ENCODE measurements at regions not wholly inside any gene's neighbourhood (a gene's known extent, or its start where the extent isn't known, plus 50 kb on each side); places are given as distances from the start of the nearest gene placed in this dataset.

- TF ChIP-seq CTCF (IDR thresholded peaks at IDR 0.05; ENCODE audit: low read length, missing control alignments): no peak
- no peak for DNase-seq (ENCODE audit: low read depth)
- H3K4me3 ChIP-seq (replicated peaks; ENCODE audit: low read depth, low read length): no peak overlapping the region
Observed at GRCh38 chr1:212544110-212544509, 64.5 kb upstream of the ATF3 start.

- peak; percentile 78 for DNase-seq (ENCODE audit: low read depth)
- TF ChIP-seq CTCF (IDR thresholded peaks at IDR 0.05; ENCODE audit: low read length, missing control alignments): no peak
- H3K4me3 ChIP-seq (replicated peaks; ENCODE audit: low read depth, low read length): no peak overlapping the region
Observed at GRCh38 chr1:212545941-212546635, 62.5 kb upstream of the ATF3 start.

- TF ChIP-seq CTCF (IDR thresholded peaks at IDR 0.05; ENCODE audit: low read length, missing control alignments): no peak
- no peak for DNase-seq (ENCODE audit: low read depth)
Observed at GRCh38 chr1:212549503-212550017, 59.0 kb upstream of the ATF3 start.

GRCh38 chr1:212551929-212552328, 56.6 kb upstream of the ATF3 start:
- TF ChIP-seq CTCF (IDR thresholded peaks at IDR 0.05; ENCODE audit: low read length, missing control alignments): no peak
- no peak overlapping the region for H3K4me3 ChIP-seq (replicated peaks; ENCODE audit: low read depth, low read length)
- DNase-seq (ENCODE audit: low read depth): no peak

More at GRCh38 chr1:212549503-212550017, 59.0 kb upstream of the ATF3 start:
- no peak overlapping the region for H3K4me3 ChIP-seq (replicated peaks; ENCODE audit: low read depth, low read length)

- no peak for TF ChIP-seq CTCF (IDR thresholded peaks at IDR 0.05; ENCODE audit: low read length, missing control alignments)
- H3K4me3 ChIP-seq (replicated peaks; ENCODE audit: low read depth, low read length): no peak overlapping the region
- DNase-seq (ENCODE audit: low read depth): no peak
Observed at GRCh38 chr1:212553676-212554075, 54.9 kb upstream of the ATF3 start.

- TF ChIP-seq CTCF (IDR thresholded peaks at IDR 0.05; ENCODE audit: low read length, missing control alignments): no peak
- no peak for DNase-seq (ENCODE audit: low read depth)
- H3K4me3 ChIP-seq (replicated peaks; ENCODE audit: low read depth, low read length): no peak overlapping the region
Observed at GRCh38 chr1:212554401-212554800, 54.2 kb upstream of the ATF3 start.

- no peak for DNase-seq (ENCODE audit: low read depth)
- TF ChIP-seq CTCF (IDR thresholded peaks at IDR 0.05; ENCODE audit: low read length, missing control alignments): no peak
- no peak overlapping the region for H3K4me3 ChIP-seq (replicated peaks; ENCODE audit: low read depth, low read length)
Observed at GRCh38 chr1:212555426-212555825, 53.1 kb upstream of the ATF3 start.
